ENCODE measurements at regions not wholly inside any gene's neighbourhood (a gene's known extent, or its start where the extent isn't known, plus 50 kb on each side); places are given as distances from the start of the nearest gene placed in this dataset.

DNA sequence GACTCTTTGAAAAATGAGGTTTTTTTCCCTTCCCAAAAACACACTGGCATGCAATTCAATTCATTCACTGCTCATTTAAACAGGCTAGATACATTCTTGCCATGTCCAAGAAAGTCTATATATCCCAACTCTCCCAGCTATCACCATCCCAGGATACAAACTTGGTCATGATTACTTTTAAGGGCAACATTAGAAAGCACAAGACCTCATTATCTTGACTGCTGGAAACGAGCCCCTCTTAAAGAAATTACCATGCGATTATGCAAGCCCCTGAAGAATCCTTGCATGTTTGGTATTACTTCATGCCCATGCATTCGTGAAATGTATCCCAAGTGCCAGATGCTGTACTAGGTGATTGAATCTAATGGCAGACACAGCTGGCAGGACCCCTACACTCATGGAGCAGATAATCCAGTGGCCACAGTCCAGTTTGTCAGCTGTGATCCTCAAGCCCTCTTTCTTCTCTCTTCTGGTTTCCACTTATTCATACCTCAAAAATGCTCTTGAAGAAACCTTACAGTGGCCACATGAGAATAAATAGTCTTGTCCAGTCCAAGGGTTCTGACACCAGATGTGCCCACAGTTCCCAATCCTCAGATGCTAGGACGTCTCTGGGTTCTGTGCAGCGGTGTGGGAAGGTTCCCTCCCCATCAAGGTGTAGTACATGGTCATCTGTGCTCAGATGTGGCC lies 103.7 kb upstream of the HABP2 start:
- Histone ChIP-seq H3K27me3 (ENCODE audit: control insufficient read depth in 3 of 3, insufficient read depth in 3 of 3, low read depth in 1 of 3, low read length in 3 of 3) (peaks cover 0 to 15% (median 0%) of the 10 kb centered on the region in 3 experiments), H3K9ac (ENCODE audit: low read depth, low read length, poor library complexity) (no peak overlapping the region), H3K4me2 (ENCODE audit: insufficient read depth, low read length, poor library complexity, severe bottlenecking) (no peak overlapping the region), H4K91ac (ENCODE audit: low read depth, low read length, poor library complexity) (no peak overlapping the region), H3K36me3 (replicated peaks in 1 of 2; ENCODE audit: control insufficient read depth in 2 of 2, insufficient read depth in 2 of 2, low read length in 2 of 2) (no peaks in the 10 kb centered on the region), H2BK15ac (ENCODE audit: low read length) (no peak overlapping the region), H3K9me3 (replicated peaks in 1 of 2; ENCODE audit: control insufficient read depth in 2 of 2, insufficient read depth in 1 of 2, low read depth in 1 of 2, low read length in 2 of 2) (no peaks in the 10 kb centered on the region), H3K4ac (ENCODE audit: low read length) (no peak overlapping the region), H3K79me1 (ENCODE audit: low read depth, low read length) (no peaks in the 10 kb centered on the region), H3K27ac (replicated peaks; ENCODE audit: low read length) (no peak overlapping the region), H2BK12ac (ENCODE audit: low read length) (no peak overlapping the region), H2AK5ac (ENCODE audit: low read depth, low read length) (no peak overlapping the region), H2BK120ac (ENCODE audit: low read depth, low read length) (no peak overlapping the region), H3K14ac (ENCODE audit: low read length) (no peak overlapping the region), H3K4me1 (ENCODE audit: control insufficient read depth in 2 of 2, insufficient read depth in 1 of 2, low read depth in 1 of 2, low read length in 2 of 2) (peaks cover 0 to 4% of the 10 kb centered on the region in 2 donors), H4K8ac (ENCODE audit: low read depth, low read length) (no peak overlapping the region), H3K23ac (ENCODE audit: low read depth, low read length, poor library complexity) (no peak overlapping the region), H2AFZ (ENCODE audit: low read length) (no peak overlapping the region), H3K18ac (ENCODE audit: low read length) (no peak overlapping the region), H3K4me3 (ENCODE audit: low read length in 2 of 2) (no peak overlapping the region), H2BK5ac (ENCODE audit: low read length) (no peak overlapping the region)
- DNase-seq (ENCODE audit: low spot score), result no peak
- WGBS, 2 donors (ENCODE audit: extremely low coverage in 2 of 2, insufficient read length in 2 of 2, insufficient replicate concordance in 1 of 2), result no CpG with 5 or more reads among the region's 5 CpGs

DNA sequence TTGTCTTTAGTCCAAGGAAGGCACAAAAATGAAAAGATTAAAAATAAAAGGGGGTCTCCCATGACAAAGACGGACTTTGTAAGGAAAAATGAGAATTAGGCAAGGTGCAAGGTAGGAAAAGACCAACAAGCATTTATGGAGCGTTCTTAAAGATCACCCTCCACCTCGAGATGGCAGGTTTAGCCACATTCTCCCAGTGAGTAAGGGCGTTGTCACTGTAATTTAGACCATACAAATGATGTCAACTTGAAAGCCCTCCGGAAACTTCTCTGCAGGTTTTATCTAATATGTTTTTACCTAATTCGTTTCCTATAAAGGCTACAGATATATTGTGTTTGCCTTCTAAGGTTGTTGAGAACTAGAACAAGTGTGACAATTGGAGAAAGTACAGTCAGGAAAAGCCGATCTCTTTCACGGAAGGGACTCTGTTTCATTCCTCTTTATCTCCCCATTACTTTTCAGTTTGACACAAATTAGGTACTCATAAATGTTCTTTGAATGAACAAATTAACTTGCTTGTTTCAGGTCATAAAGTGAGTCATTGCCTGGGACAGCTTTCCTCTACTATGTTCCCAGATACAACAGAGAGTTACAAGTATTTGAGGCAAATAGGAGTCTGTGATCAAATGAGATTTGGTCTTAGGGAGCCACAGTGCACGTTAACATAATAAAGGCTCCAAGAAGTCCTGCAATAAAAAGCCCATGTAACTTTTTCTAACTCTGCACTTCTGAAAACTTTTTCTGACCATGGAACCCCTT lies 102.6 kb upstream of the HABP2 start:
- H2AFZ ChIP-seq (ENCODE audit: low read length), result no peak overlapping the region
- peaks cover 0 to 15% (median 0%) of the 10 kb centered on the region in 3 experiments for H3K27me3 ChIP-seq (ENCODE audit: control insufficient read depth in 3 of 3, insufficient read depth in 3 of 3, low read depth in 1 of 3, low read length in 3 of 3)
- H3K9me3 ChIP-seq (replicated peaks in 1 of 2; ENCODE audit: control insufficient read depth in 2 of 2, insufficient read depth in 1 of 2, low read depth in 1 of 2, low read length in 2 of 2), result no peaks in the 10 kb centered on the region
- H3K4me3 ChIP-seq (ENCODE audit: low read length in 2 of 2), result no peak overlapping the region
- no peaks in the 10 kb centered on the region for H3K79me1 ChIP-seq (ENCODE audit: low read depth, low read length)
- no peak overlapping the region for H3K4me2 ChIP-seq (ENCODE audit: insufficient read depth, low read length, poor library complexity, severe bottlenecking)
- no peak overlapping the region for H4K91ac ChIP-seq (ENCODE audit: low read depth, low read length, poor library complexity)
- WGBS, 2 donors (ENCODE audit: extremely low coverage in 2 of 2, insufficient read length in 2 of 2, insufficient replicate concordance in 1 of 2), result no CpG with 5 or more reads among the region's 9 CpGs
- H3K9ac ChIP-seq (ENCODE audit: low read depth, low read length, poor library complexity), result no peak overlapping the region
- H2BK12ac ChIP-seq (ENCODE audit: low read length), result no peak overlapping the region
- H3K14ac ChIP-seq (ENCODE audit: low read length), result no peak overlapping the region
- no peak overlapping the region for H3K27ac ChIP-seq (replicated peaks; ENCODE audit: low read length)
- H3K36me3 ChIP-seq (replicated peaks in 1 of 2; ENCODE audit: control insufficient read depth in 2 of 2, insufficient read depth in 2 of 2, low read length in 2 of 2), result no peaks in the 10 kb centered on the region
- H2BK120ac ChIP-seq (ENCODE audit: low read depth, low read length), result no peak overlapping the region
- no peak overlapping the region for H4K8ac ChIP-seq (ENCODE audit: low read depth, low read length)
- H3K18ac ChIP-seq (ENCODE audit: low read length), result no peak overlapping the region
- H3K4ac ChIP-seq (ENCODE audit: low read length), result no peak overlapping the region
- no peak for DNase-seq (ENCODE audit: low spot score)
- no peak overlapping the region for H2AK5ac ChIP-seq (ENCODE audit: low read depth, low read length)
- H3K4me1 ChIP-seq (ENCODE audit: control insufficient read depth in 2 of 2, insufficient read depth in 1 of 2, low read depth in 1 of 2, low read length in 2 of 2), result peaks cover 0 to 6% of the 10 kb centered on the region in 2 donors
- no peak overlapping the region for H2BK15ac ChIP-seq (ENCODE audit: low read length)
- H2BK5ac ChIP-seq (ENCODE audit: low read length), result no peak overlapping the region
- no peak overlapping the region for H3K23ac ChIP-seq (ENCODE audit: low read depth, low read length, poor library complexity)

- no peak overlapping the region for H2AFZ ChIP-seq (ENCODE audit: low read length)
- no peak overlapping the region for H4K8ac ChIP-seq (ENCODE audit: low read depth, low read length)
- no peak overlapping the region for H2AK5ac ChIP-seq (ENCODE audit: low read depth, low read length)
- H3K23ac ChIP-seq (ENCODE audit: low read depth, low read length, poor library complexity), result no peak overlapping the region
- H3K4me3 ChIP-seq (ENCODE audit: low read length in 2 of 2), result no peak overlapping the region
- H3K4me2 ChIP-seq (ENCODE audit: insufficient read depth, low read length, poor library complexity, severe bottlenecking), result no peak overlapping the region
- no peak overlapping the region for H2BK15ac ChIP-seq (ENCODE audit: low read length)
- peaks cover 0 to 15% (median 0%) of the 10 kb centered on the region in 3 experiments for H3K27me3 ChIP-seq (ENCODE audit: control insufficient read depth in 3 of 3, insufficient read depth in 3 of 3, low read depth in 1 of 3, low read length in 3 of 3)
- no peak for DNase-seq (ENCODE audit: low spot score)
- H3K9ac ChIP-seq (ENCODE audit: low read depth, low read length, poor library complexity), result no peak overlapping the region
- H2BK5ac ChIP-seq (ENCODE audit: low read length), result no peak overlapping the region
- H3K9me3 ChIP-seq (replicated peaks in 1 of 2; ENCODE audit: control insufficient read depth in 2 of 2, insufficient read depth in 1 of 2, low read depth in 1 of 2, low read length in 2 of 2), result no peaks in the 10 kb centered on the region
- H3K18ac ChIP-seq (ENCODE audit: low read length), result peak overlapping the region; percentile 1
- peaks cover 0 to 6% of the 10 kb centered on the region in 2 donors for H3K4me1 ChIP-seq (ENCODE audit: control insufficient read depth in 2 of 2, insufficient read depth in 1 of 2, low read depth in 1 of 2, low read length in 2 of 2)
- no peak overlapping the region for H2BK12ac ChIP-seq (ENCODE audit: low read length)
- no CpG with 5 or more reads among the region's 1 CpG for WGBS, 2 donors (ENCODE audit: extremely low coverage in 2 of 2, insufficient read length in 2 of 2, insufficient replicate concordance in 1 of 2)
- H4K91ac ChIP-seq (ENCODE audit: low read depth, low read length, poor library complexity), result no peak overlapping the region
- H2BK120ac ChIP-seq (ENCODE audit: low read depth, low read length), result no peak overlapping the region
- no peaks in the 10 kb centered on the region for H3K79me1 ChIP-seq (ENCODE audit: low read depth, low read length)
- no peaks in the 10 kb centered on the region for H3K36me3 ChIP-seq (replicated peaks in 1 of 2; ENCODE audit: control insufficient read depth in 2 of 2, insufficient read depth in 2 of 2, low read length in 2 of 2)
- no peak overlapping the region for H3K4ac ChIP-seq (ENCODE audit: low read length)
- H3K14ac ChIP-seq (ENCODE audit: low read length), result no peak overlapping the region
- no peak overlapping the region for H3K27ac ChIP-seq (replicated peaks; ENCODE audit: low read length)
Measured at GRCh38 chr10:113450906-113451305, 101.9 kb upstream of the HABP2 start.

- WGBS, 2 donors (ENCODE audit: extremely low coverage in 2 of 2, insufficient read length in 2 of 2, insufficient replicate concordance in 1 of 2), result no CpG with 5 or more reads among the region's 5 CpGs
- Histone ChIP-seq H3K36me3 (replicated peaks in 1 of 2; ENCODE audit: control insufficient read depth in 2 of 2, insufficient read depth in 2 of 2, low read length in 2 of 2) (no peaks in the 10 kb centered on the region), H3K4me1 (ENCODE audit: control insufficient read depth in 2 of 2, insufficient read depth in 1 of 2, low read depth in 1 of 2, low read length in 2 of 2) (peaks cover 0 to 6% of the 10 kb centered on the region in 2 donors), H2BK5ac (ENCODE audit: low read length) (no peak overlapping the region), H3K27me3 (ENCODE audit: control insufficient read depth in 3 of 3, insufficient read depth in 3 of 3, low read depth in 1 of 3, low read length in 3 of 3) (peaks cover 0 to 12% (median 0%) of the 10 kb centered on the region in 3 experiments), H3K14ac (ENCODE audit: low read length) (no peak overlapping the region), H3K18ac (ENCODE audit: low read length) (no peak overlapping the region), H4K91ac (ENCODE audit: low read depth, low read length, poor library complexity) (no peak overlapping the region), H3K9ac (ENCODE audit: low read depth, low read length, poor library complexity) (no peak overlapping the region), H2BK120ac (ENCODE audit: low read depth, low read length) (no peak overlapping the region), H2AFZ (ENCODE audit: low read length) (no peak overlapping the region), H2AK5ac (ENCODE audit: low read depth, low read length) (no peak overlapping the region), H3K23ac (ENCODE audit: low read depth, low read length, poor library complexity) (no peak overlapping the region), H3K4me3 (ENCODE audit: low read length in 2 of 2) (no peak overlapping the region), H3K79me1 (ENCODE audit: low read depth, low read length) (no peaks in the 10 kb centered on the region), H3K27ac (replicated peaks; ENCODE audit: low read length) (no peak overlapping the region), H3K4ac (ENCODE audit: low read length) (no peak overlapping the region), H3K4me2 (ENCODE audit: insufficient read depth, low read length, poor library complexity, severe bottlenecking) (no peak overlapping the region), H3K9me3 (replicated peaks in 1 of 2; ENCODE audit: control insufficient read depth in 2 of 2, insufficient read depth in 1 of 2, low read depth in 1 of 2, low read length in 2 of 2) (no peaks in the 10 kb centered on the region), H2BK12ac (ENCODE audit: low read length) (no peak overlapping the region), H2BK15ac (ENCODE audit: low read length) (no peak overlapping the region), H4K8ac (ENCODE audit: low read depth, low read length) (no peak overlapping the region)
- DNase-seq (ENCODE audit: low spot score), result no peak
Measured at GRCh38 chr10:113452146-113452845, 100.6 kb upstream of the HABP2 start.

Data from neuronal stem cell (in vitro differentiated cells).